Adrenal gland (tissue), 9 donors: ENCODE measurements at regions not wholly inside any gene's neighbourhood (a gene's known extent, or its start where the extent isn't known, plus 50 kb on each side); places are given as distances from the start of the nearest gene placed in this dataset.

Experiments
- DNase-seq, 7 donors: peaks; one replicate each; pipeline ENCODE4 v3.0.0-alpha.2; 2019 to 2020
- H3K27ac ChIP-seq, 5 donors: fragments of 200-600 bp; sonication (generic) in 4 of 5; 1 replicate in 3 of 5; 2 replicates in 2 of 5; pipeline versions ENCODE4 v1.5.1 to v1.8.0; 2016 to 2020; ENCODE audit warnings: mild to moderate bottlenecking in 1 of 5
- H3K27me3 ChIP-seq: fragments of 200-600 bp; 2 replicates; pipeline ENCODE4 v1.8.0; 2021
- H3K36me3 ChIP-seq, 2 donors: fragments of 200-600 bp; replicated peaks in 1 of 2; 1 replicate in 1 of 2; 2 replicates in 1 of 2; pipeline versions ENCODE4 v1.5.1 to v1.8.0; 2018 to 2022
- H3K4me1 ChIP-seq, 2 donors: fragments of 200-600 bp; replicated peaks in 1 of 2; 1 replicate in 1 of 2; 2 replicates in 1 of 2; pipeline versions ENCODE4 v1.5.1 to v1.8.0; 2018 to 2021
- H3K4me3 ChIP-seq, 4 donors: fragments of 200-600 bp; sonication (generic) in 3 of 4; one replicate each; pipeline ENCODE4 v1.5.1; 2016 to 2018
- H3K9me3 ChIP-seq, 3 donors: fragments of 200-600 bp; sonication (generic) in 1 of 3; replicated peaks in 1 of 3; 1 replicate in 2 of 3; 2 replicates in 1 of 3; pipeline versions ENCODE4 v1.5.1 to v1.8.0; 2016 to 2021
- CTCF ChIP-seq, 6 experiments: fragments of 450-650 bp in 4 of 6; fragments of 200-600 bp in 2 of 6; sonication (generic) in 1 of 6; IDR thresholded peaks; 1 replicate in 5 of 6; 2 replicates in 1 of 6; pipeline versions ENCODE4 v1.5.1 to v1.8.0; 2016 to 2021; ENCODE audit warnings: antibody characterized with exemption in 6 of 6, mild to moderate bottlenecking in 2 of 6, moderate library complexity in 1 of 6
- POLR2A ChIP-seq, 2 donors: fragments of 450-650 bp; IDR thresholded peaks; one replicate each; pipeline ENCODE4 v1.6.1; 2017; ENCODE audit warnings: antibody characterized with exemption in 2 of 2, mild to moderate bottlenecking in 2 of 2, moderate library complexity in 1 of 2
- WGBS, 4 donors: extraction: QIAGEN DNeasy Blood & Tissue Kit in 2 of 4; methylation state at CpG; one replicate each; pipeline versions ENCODE4 v1.1.5 to v1.1.7; 2013 to 2017; 5-methylcytosine and 5-hydroxymethylcytosine counted together
- intact Hi-C, 2 donors: fragments of 100-400 bp; cut with DNase I; formaldehyde crosslinking; loops; one replicate each; pipeline versions ENCODE4 v1.14.1 to v1.15.0; 2022 to 2023
- donor health status: healthy with polysubstance abuse.
- donor health status: Bipolar disorder and iron deficiency.
- donor health status: DM: yes; HTN: yes; CAD: no.
- donor health status: DM: no; HTN: no; CAD: no.
- donor health status: DM: no; HTN: no; CAD: no.

- intact Hi-C loops: no loop called here
- DNase-seq: no peak
- 69 to 88% (median 86%) methylated on average over 3 of the region's 3 CpGs for WGBS, 4 donors
- no peak for TF ChIP-seq CTCF (IDR thresholded peaks at IDR 0.05)
- TF ChIP-seq POLR2A (IDR thresholded peaks at IDR 0.05): no peak
- Histone ChIP-seq H3K27me3 (no peaks in the 10 kb centered on the region), H3K36me3 (no peaks in the 10 kb centered on the region), H3K4me3 (no peak overlapping the region), H3K4me1 (no peaks in the 10 kb centered on the region), H3K9me3 (no peaks in the 10 kb centered on the region), H3K27ac (no peak overlapping the region)
These were observed 308.7 kb upstream of the ZC3H12C start for GRCh38 chr11:109784536-109784935.

DNA sequence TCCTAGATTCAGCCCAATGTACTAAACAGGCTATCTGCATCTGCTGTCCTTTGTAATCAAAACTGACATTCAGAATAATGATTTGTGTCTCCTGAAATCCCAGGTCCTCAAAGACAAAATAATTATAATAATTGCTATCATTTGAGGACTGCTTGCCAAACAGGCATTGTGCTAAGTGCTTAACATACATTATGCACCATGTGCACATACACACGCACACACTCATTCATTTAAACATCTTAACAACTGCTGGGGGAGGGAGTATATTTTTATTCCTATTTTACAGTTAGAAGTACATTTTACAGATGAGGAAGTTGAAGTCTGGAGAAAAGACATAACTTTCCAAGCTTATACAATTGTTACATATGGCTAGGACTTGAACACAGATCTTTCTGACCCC lies 308.0 kb upstream of the ZC3H12C start:
- no peaks in the 10 kb centered on the region for H3K4me1 ChIP-seq
- intact Hi-C loops: no loop called here
- H3K4me3 ChIP-seq: no peak overlapping the region
- no peak for DNase-seq
- H3K36me3 ChIP-seq: no peaks in the 10 kb centered on the region
- WGBS, 4 donors: 88 to 95% (median 90%) methylated on average over 1 of the region's 1 CpG
- TF ChIP-seq CTCF (IDR thresholded peaks at IDR 0.05) (no peak), POLR2A (IDR thresholded peaks at IDR 0.05) (no peak)
- H3K27me3 ChIP-seq: no peaks in the 10 kb centered on the region
- H3K27ac ChIP-seq: no peak overlapping the region
- no peaks in the 10 kb centered on the region for H3K9me3 ChIP-seq

DNA sequence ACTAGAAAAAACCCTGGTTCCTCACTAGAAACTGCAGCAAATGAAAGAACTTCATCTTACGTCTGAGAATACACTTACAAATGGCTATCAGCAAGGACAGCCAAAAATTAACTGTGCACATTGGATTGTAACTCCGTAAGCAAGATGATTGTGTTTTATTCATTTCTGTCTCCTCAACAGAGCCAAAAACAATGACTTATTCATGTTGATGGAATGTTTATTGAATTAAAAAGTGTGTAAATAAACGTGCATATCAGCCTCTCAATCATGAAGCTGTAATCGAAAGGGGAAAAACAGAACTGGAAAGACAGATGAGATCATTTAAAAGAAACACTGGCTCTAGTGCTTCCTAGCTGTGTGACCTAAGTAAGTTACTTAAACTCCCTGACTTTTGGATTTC lies 307.5 kb upstream of the ZC3H12C start:
- 25 to 42% (median 34%) methylated on average over 4 of the region's 4 CpGs for WGBS, 4 donors

DNA sequence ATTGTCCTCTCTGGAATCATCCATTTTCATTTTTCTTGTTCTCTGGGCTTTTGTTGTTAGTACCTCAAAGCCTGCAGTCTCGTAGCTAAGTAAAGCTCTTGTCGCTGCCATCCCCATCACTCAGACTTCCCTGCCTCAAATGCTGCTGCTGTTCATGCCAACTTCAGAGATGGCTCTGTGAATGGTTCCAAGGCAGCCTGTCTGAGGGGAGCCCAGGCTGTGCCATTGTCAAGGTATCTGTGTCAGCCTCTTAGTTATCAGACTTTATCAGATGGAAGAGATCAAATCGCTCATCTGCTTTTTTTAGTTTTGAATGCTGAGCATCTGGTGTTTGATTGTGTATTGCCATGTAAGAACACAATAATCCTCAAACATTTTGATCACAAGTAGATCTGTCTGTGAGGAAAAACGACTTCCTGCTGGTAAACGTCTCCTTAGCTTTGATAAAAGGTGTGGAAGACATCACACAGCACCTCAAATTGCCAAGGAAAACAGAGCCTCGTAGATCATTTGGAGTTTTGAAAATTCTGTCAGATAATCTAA lies 304.2 kb upstream of the ZC3H12C start:
- no peak for DNase-seq
- no peaks in the 10 kb centered on the region for H3K4me1 ChIP-seq
- no peak overlapping the region for H3K27ac ChIP-seq
- WGBS, 4 donors: 64 to 79% (median 74%) methylated on average over 6 of the region's 6 CpGs
- H3K27me3 ChIP-seq: no peaks in the 10 kb centered on the region
- intact Hi-C loops: no loop called here
- H3K36me3 ChIP-seq: no peaks in the 10 kb centered on the region
- TF ChIP-seq POLR2A (IDR thresholded peaks at IDR 0.05) (no peak), CTCF (IDR thresholded peaks at IDR 0.05) (no peak)
- no peak overlapping the region for H3K4me3 ChIP-seq
- H3K9me3 ChIP-seq: no peaks in the 10 kb centered on the region

More for the DNA sequence above, 307.5 kb upstream of the ZC3H12C start:
- no peak for DNase-seq
- TF ChIP-seq CTCF (IDR thresholded peaks at IDR 0.05) (no peak), POLR2A (IDR thresholded peaks at IDR 0.05) (no peak)
- intact Hi-C loops: no loop called here
- H3K27ac ChIP-seq: no peak overlapping the region
- no peaks in the 10 kb centered on the region for H3K4me1 ChIP-seq
- H3K36me3 ChIP-seq: no peaks in the 10 kb centered on the region
- H3K27me3 ChIP-seq: no peaks in the 10 kb centered on the region
- H3K4me3 ChIP-seq: peak overlapping the region in 1 of 4 donors; percentile 17
- H3K9me3 ChIP-seq: no peaks in the 10 kb centered on the region
